ENCODE measurements at regions not wholly inside any gene's neighbourhood (a gene's known extent, or its start where the extent isn't known, plus 50 kb on each side); places are given as distances from the start of the nearest gene placed in this dataset.
"Not testable (repeated sequence)": the region's sequence is repeated elsewhere in the genome, so short reads cannot be mapped to it uniquely, and the experiment has no call there.

- Mint-ChIP-seq H3K4me3 (no peak overlapping the region), H3K27me3 (ENCODE audit: low read depth) (no peaks in the 10 kb centered on the region), H3K4me1 (peaks cover 6% of the 10 kb centered on the region), H3K36me3 (no peaks in the 10 kb centered on the region), H3K27ac (no peak overlapping the region), H3K9me3 (no peaks in the 10 kb centered on the region)
- POLR2A ChIA-PET, result no interaction called here
- no peak for DNase-seq (ENCODE audit: low spot score)
- TF ChIP-seq ZBTB21 (CRISPR knock-in tag; IDR thresholded peaks at IDR 0.05; ENCODE audit: borderline replicate concordance) (no peak), PRDM15 (CRISPR knock-in tag; IDR thresholded peaks at IDR 0.05) (no peak), RORB (CRISPR knock-in tag; IDR thresholded peaks at IDR 0.05) (no peak), STAT6 (CRISPR knock-in tag; conservative IDR thresholded peaks at IDR 0.05; ENCODE audit: low read depth) (no peak), IRF2 (CRISPR knock-in tag; IDR thresholded peaks at IDR 0.05; ENCODE audit: borderline replicate concordance, low read depth) (no peak), AR (CRISPR knock-in tag; IDR thresholded peaks at IDR 0.05) (no peak), MAX (CRISPR knock-in tag; IDR thresholded peaks at IDR 0.05) (no peak), TEAD4 (CRISPR knock-in tag; IDR thresholded peaks at IDR 0.05) (no peak), ZNF263 (CRISPR knock-in tag; IDR thresholded peaks at IDR 0.05; ENCODE audit: low read depth) (no peak), ZNF532 (CRISPR knock-in tag; IDR thresholded peaks at IDR 0.05; ENCODE audit: borderline replicate concordance) (no peak), NFYB (CRISPR knock-in tag; conservative IDR thresholded peaks at IDR 0.05; ENCODE audit: low read depth) (no peak), ESRRA (CRISPR knock-in tag; IDR thresholded peaks at IDR 0.05; ENCODE audit: borderline replicate concordance) (no peak), ZNF317 (CRISPR knock-in tag; IDR thresholded peaks at IDR 0.05; ENCODE audit: borderline replicate concordance, low read depth) (no peak), MXD4 (CRISPR knock-in tag; IDR thresholded peaks at IDR 0.05; ENCODE audit: borderline replicate concordance) (no peak), FOXK1 (CRISPR knock-in tag; IDR thresholded peaks at IDR 0.05) (no peak), FOXP4 (CRISPR knock-in tag; IDR thresholded peaks at IDR 0.05) (no peak), TEAD1 (CRISPR knock-in tag; IDR thresholded peaks at IDR 0.05) (no peak), ZNF416 (CRISPR knock-in tag; IDR thresholded peaks at IDR 0.05) (no peak), CBFB (CRISPR knock-in tag; IDR thresholded peaks at IDR 0.05; ENCODE audit: low read depth) (no peak)
- CTCF ChIA-PET, result no interaction called here
- ATAC-seq, result no peak
These were observed 338.7 kb downstream of the PREX1 start for GRCh38 chr20:48489046-48489463.

- H3K27ac Mint-ChIP-seq; H3K4me3 Mint-ChIP-seq; POLR2A ChIA-PET; ATAC-seq; H3K9me3 Mint-ChIP-seq; H3K36me3 Mint-ChIP-seq; H3K27me3 Mint-ChIP-seq (ENCODE audit: low read depth); H3K4me1 Mint-ChIP-seq; DNase-seq (ENCODE audit: low spot score): not testable (repeated sequence)
- CTCF ChIA-PET, result interaction anchor here (1.1 kb wide), 1 partner anchor 133 kb away, joined by 6 read pairs; no protein-coding TSS in a partner anchor
These were observed 339.3 kb downstream of the PREX1 start for GRCh38 chr20:48488334-48489034.
